Cardiac muscle cell (in vitro differentiated cells and primary cell): ENCODE measurements at regions not wholly inside any gene's neighbourhood (a gene's known extent, or its start where the extent isn't known, plus 50 kb on each side); places are given as distances from the start of the nearest gene placed in this dataset.
A peak's percentile ranks its signal among the peaks of the same experiment; 100 is the strongest.

Experiments
- DNase-seq, 2 donors: peaks; one replicate each; pipeline versions ENCODE4 v3.0.0 to v3.0.0-alpha.2; 2010 to 2017; ENCODE audit warnings: low read depth in 1 of 2, low spot score in 1 of 2
- H3K27ac ChIP-seq: fragments of 200-600 bp; sonication (generic); 2 replicates; pipeline ENCODE4 v1.5.1; 2016
- H3K27me3 ChIP-seq: fragments of 200-600 bp; sonication (generic); 2 replicates; pipeline ENCODE4 v1.6.0; 2016; ENCODE audit warnings: control low read depth
- H3K36me3 ChIP-seq: fragments of 200-600 bp; sonication (generic); 2 replicates; pipeline ENCODE4 v1.5.1; 2016; ENCODE audit warnings: control low read depth
- H3K4me1 ChIP-seq: fragments of 200-600 bp; sonication (generic); 2 replicates; pipeline ENCODE4 v1.8.1; 2017; ENCODE audit warnings: low read depth, mild to moderate bottlenecking, mixed run types
- H3K4me3 ChIP-seq: fragments of 200-600 bp; sonication (generic); 2 replicates; pipeline ENCODE4 v1.5.1; 2016; ENCODE audit warnings: mild to moderate bottlenecking
- H3K9me3 ChIP-seq: fragments of 200-600 bp; sonication (generic); 2 replicates; pipeline ENCODE4 v1.5.1; 2017; ENCODE audit warnings: low read depth, mild to moderate bottlenecking, control low read depth
- CTCF ChIP-seq: IDR thresholded peaks from 2 replicates; pipeline ENCODE4 v1.5.1; 2012; ENCODE audit warnings: low read depth, mild to moderate bottlenecking, low read length

- Histone ChIP-seq H3K36me3 (no peaks in the 10 kb centered on the region), H3K27me3 (no peaks in the 10 kb centered on the region), H3K4me3 (no peak overlapping the region), H3K27ac (no peak overlapping the region), H3K9me3 (no peaks in the 10 kb centered on the region), H3K4me1 (no peaks in the 10 kb centered on the region)
- TF ChIP-seq CTCF = no peak
- peak in 1 of 2 donors; percentile 67 for DNase-seq
Observed at GRCh38 chr4:91963486-91963885, 340.3 kb upstream of the GRID2 start.

- Histone ChIP-seq H3K4me3 (no peak overlapping the region), H3K36me3 (no peaks in the 10 kb centered on the region), H3K4me1 (no peaks in the 10 kb centered on the region), H3K27me3 (no peaks in the 10 kb centered on the region), H3K9me3 (no peaks in the 10 kb centered on the region), H3K27ac (no peak overlapping the region)
- TF ChIP-seq CTCF = peak; percentile 21
- peak in 1 of 2 donors; percentile 5 for DNase-seq
Observed at GRCh38 chr4:91965166-91965565, 338.6 kb upstream of the GRID2 start.

GRCh38 chr4:91973479-91974153 lies 330.1 kb upstream of the GRID2 start:
- TF ChIP-seq CTCF = no peak
- Histone ChIP-seq H3K36me3 (no peaks in the 10 kb centered on the region), H3K27ac (no peak overlapping the region), H3K4me1 (no peaks in the 10 kb centered on the region), H3K9me3 (no peaks in the 10 kb centered on the region), H3K4me3 (no peak overlapping the region), H3K27me3 (no peaks in the 10 kb centered on the region)
- DNase-seq = no peak

- no peak for TF ChIP-seq CTCF
- H3K27ac ChIP-seq = no peak overlapping the region
- H3K9me3 ChIP-seq = no peaks in the 10 kb centered on the region
- H3K36me3 ChIP-seq = no peaks in the 10 kb centered on the region
- no peak overlapping the region for H3K4me3 ChIP-seq
- DNase-seq = peak in 1 of 2 donors; percentile 5
- no peaks in the 10 kb centered on the region for H3K4me1 ChIP-seq
- H3K27me3 ChIP-seq = no peaks in the 10 kb centered on the region
Observed at GRCh38 chr4:91984466-91984865, 319.3 kb upstream of the GRID2 start.

GRCh38 chr4:91989914-91990313 lies 313.9 kb upstream of the GRID2 start:
- DNase-seq = no peak
- no peaks in the 10 kb centered on the region for H3K9me3 ChIP-seq
- H3K4me1 ChIP-seq = no peaks in the 10 kb centered on the region
- no peaks in the 10 kb centered on the region for H3K36me3 ChIP-seq
- no peak overlapping the region for H3K4me3 ChIP-seq
- H3K27ac ChIP-seq = no peak overlapping the region
- H3K27me3 ChIP-seq = no peaks in the 10 kb centered on the region
- no peak for TF ChIP-seq CTCF
